ENCODE measurements at regions not wholly inside any gene's neighbourhood (a gene's known extent, or its start where the extent isn't known, plus 50 kb on each side); places are given as distances from the start of the nearest gene placed in this dataset.

DNA sequence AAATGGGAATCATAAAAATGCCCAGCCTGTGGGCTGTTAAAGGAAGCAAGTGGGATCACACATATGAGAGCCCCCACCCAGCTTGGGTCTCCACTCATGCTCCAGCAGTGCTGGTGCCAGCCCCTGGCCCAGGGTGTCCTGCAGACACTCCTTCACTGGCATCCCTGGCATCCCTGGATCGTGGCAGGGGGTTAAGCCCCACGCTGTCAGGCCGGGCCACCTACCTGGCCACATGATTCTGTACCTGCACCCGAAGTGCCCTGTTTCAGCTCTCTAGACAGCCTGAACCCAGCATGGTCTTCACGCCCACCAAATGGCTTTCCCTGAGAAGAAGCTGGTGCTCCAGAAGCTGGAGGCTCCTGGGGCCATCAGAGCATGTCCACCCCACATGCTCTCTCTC is 137.4 kb downstream of the INHBB start:
- H3K4me3 ChIP-seq (ENCODE audit: low read depth, low read length): no peak overlapping the region
- no peaks in the 10 kb centered on the region for H3K27me3 ChIP-seq (replicated peaks)

DNA sequence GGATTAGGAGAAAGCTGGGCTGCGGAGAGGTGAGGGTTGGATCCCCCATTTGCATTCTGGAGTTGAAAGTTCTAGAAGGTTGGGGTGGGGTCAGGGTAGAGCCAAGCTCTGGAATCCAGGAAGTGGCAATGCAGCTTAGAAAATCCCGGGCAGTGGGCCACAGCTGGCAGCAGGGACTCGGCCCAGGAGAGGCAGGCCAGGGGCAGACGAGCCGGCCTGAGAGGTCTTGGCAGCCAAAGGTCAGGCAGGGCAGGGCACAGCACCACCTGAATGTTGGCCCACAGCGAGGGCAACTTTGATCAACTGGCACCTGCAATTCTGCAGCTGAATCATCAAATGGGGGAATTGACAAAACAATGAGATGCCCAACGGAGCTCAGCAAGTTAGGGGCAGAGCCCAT is 139.2 kb downstream of the INHBB start:
- H3K4me3 ChIP-seq (ENCODE audit: low read depth, low read length): no peak overlapping the region
- H3K27ac ChIP-seq: no peak overlapping the region
- H3K36me3 ChIP-seq (replicated peaks): no peaks in the 10 kb centered on the region
- in situ Hi-C loops (cut with HindIII; ENCODE audit: low pct_ligation_motif_present, low sequenced_read_pairs): no loop called here
- peaks cover 4% of the 10 kb centered on the region for H3K27me3 ChIP-seq (replicated peaks)
- TF ChIP-seq, protein P1, sequence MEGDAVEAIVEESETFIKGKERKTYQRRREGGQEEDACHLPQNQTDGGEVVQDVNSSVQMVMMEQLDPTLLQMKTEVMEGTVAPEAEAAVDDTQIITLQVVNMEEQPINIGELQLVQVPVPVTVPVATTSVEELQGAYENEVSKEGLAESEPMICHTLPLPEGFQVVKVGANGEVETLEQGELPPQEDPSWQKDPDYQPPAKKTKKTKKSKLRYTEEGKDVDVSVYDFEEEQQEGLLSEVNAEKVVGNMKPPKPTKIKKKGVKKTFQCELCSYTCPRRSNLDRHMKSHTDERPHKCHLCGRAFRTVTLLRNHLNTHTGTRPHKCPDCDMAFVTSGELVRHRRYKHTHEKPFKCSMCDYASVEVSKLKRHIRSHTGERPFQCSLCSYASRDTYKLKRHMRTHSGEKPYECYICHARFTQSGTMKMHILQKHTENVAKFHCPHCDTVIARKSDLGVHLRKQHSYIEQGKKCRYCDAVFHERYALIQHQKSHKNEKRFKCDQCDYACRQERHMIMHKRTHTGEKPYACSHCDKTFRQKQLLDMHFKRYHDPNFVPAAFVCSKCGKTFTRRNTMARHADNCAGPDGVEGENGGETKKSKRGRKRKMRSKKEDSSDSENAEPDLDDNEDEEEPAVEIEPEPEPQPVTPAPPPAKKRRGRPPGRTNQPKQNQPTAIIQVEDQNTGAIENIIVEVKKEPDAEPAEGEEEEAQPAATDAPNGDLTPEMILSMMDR (IDR thresholded peaks at IDR 0.05; ENCODE audit: low read depth, low read length, missing control alignments): no peak
- DNase-seq: no peak

More for the DNA sequence above, 137.4 kb downstream of the INHBB start:
- in situ Hi-C loops (cut with HindIII; ENCODE audit: low pct_ligation_motif_present, low sequenced_read_pairs): no loop called here
- no peak for DNase-seq
- Histone ChIP-seq H3K36me3 (replicated peaks) (no peaks in the 10 kb centered on the region), H3K27ac (no peak overlapping the region)
- TF ChIP-seq, protein P1 (IDR thresholded peaks at IDR 0.05; ENCODE audit: low read depth, low read length, missing control alignments): no peak

- in situ Hi-C loops (cut with HindIII; ENCODE audit: low pct_ligation_motif_present, low sequenced_read_pairs): no loop called here
Measured at GRCh38 chr2:120486441-120486840, 140.5 kb downstream of the INHBB start.

GRCh38 chr2:120486946-120487345 is 141.0 kb downstream of the INHBB start:
- TF ChIP-seq, protein P1 (IDR thresholded peaks at IDR 0.05; ENCODE audit: low read depth, low read length, missing control alignments): no peak
- in situ Hi-C loops (cut with HindIII; ENCODE audit: low pct_ligation_motif_present, low sequenced_read_pairs): no loop called here
- Histone ChIP-seq H3K36me3 (replicated peaks) (no peaks in the 10 kb centered on the region), H3K27ac (no peak overlapping the region), H3K27me3 (replicated peaks) (peaks cover 4% of the 10 kb centered on the region), H3K4me3 (ENCODE audit: low read depth, low read length) (no peak overlapping the region)
- peak; percentile 22 for DNase-seq

More at GRCh38 chr2:120486441-120486840, 140.5 kb downstream of the INHBB start:
- TF ChIP-seq, protein P1 (IDR thresholded peaks at IDR 0.05; ENCODE audit: low read depth, low read length, missing control alignments): no peak
- Histone ChIP-seq H3K27ac (no peak overlapping the region), H3K4me3 (ENCODE audit: low read depth, low read length) (no peak overlapping the region), H3K27me3 (replicated peaks) (peaks cover 4% of the 10 kb centered on the region), H3K36me3 (replicated peaks) (no peaks in the 10 kb centered on the region)
- no peak for DNase-seq

DNA sequence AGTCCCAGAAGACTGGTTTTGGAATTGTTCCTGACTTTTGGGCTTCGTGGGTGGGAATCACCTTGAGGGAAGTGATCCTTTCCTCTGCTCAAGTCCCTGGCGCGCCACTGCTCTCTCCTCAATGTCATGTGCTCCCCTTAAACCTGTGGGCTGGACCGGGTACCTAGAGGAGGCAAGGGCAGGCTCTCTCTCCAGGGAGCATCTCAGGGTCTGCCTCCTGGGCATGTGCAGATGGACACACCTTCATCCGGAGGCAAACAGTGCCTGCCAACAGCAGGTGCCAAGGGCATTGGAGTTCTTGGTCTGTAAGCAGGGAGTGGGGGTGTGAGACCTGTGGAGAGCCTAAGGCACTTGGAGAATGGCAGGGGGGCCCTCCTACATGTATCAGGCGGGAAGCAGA is 142.6 kb downstream of the INHBB start:
- no peak for DNase-seq
- no peak overlapping the region for H3K27ac ChIP-seq
- no peaks in the 10 kb centered on the region for H3K36me3 ChIP-seq (replicated peaks)
- no peak overlapping the region for H3K4me3 ChIP-seq (ENCODE audit: low read depth, low read length)
- H3K27me3 ChIP-seq (replicated peaks): peaks cover 4% of the 10 kb centered on the region
- TF ChIP-seq, protein P1 (IDR thresholded peaks at IDR 0.05; ENCODE audit: low read depth, low read length, missing control alignments): no peak
- in situ Hi-C loops (cut with HindIII; ENCODE audit: low pct_ligation_motif_present, low sequenced_read_pairs): no loop called here

GRCh38 chr2:120489023-120489422 is 143.1 kb downstream of the INHBB start:
- in situ Hi-C loops (cut with HindIII; ENCODE audit: low pct_ligation_motif_present, low sequenced_read_pairs): no loop called here
- Histone ChIP-seq H3K36me3 (replicated peaks) (no peaks in the 10 kb centered on the region), H3K27ac (no peak overlapping the region), H3K27me3 (replicated peaks) (peaks cover 4% of the 10 kb centered on the region), H3K4me3 (ENCODE audit: low read depth, low read length) (no peak overlapping the region)
- no peak for DNase-seq
- TF ChIP-seq, protein P1 (IDR thresholded peaks at IDR 0.05; ENCODE audit: low read depth, low read length, missing control alignments): no peak
